ENCODE measurements at regions not wholly inside any gene's neighbourhood (a gene's known extent, or its start where the extent isn't known, plus 50 kb on each side); places are given as distances from the start of the nearest gene placed in this dataset.

GRCh38 chr4:119765469-119765868 lies 136.9 kb upstream of the PDE5A start:
- Histone ChIP-seq H3K9me3 (no peaks in the 10 kb centered on the region), H3K4me3 (ENCODE audit: low read depth, low read length) (no peak overlapping the region), H3K36me3 (no peaks in the 10 kb centered on the region), H3K4me1 (no peaks in the 10 kb centered on the region), H3K27me3 (no peaks in the 10 kb centered on the region)
- no peak for DNase-seq
- TF ChIP-seq, protein P1, sequence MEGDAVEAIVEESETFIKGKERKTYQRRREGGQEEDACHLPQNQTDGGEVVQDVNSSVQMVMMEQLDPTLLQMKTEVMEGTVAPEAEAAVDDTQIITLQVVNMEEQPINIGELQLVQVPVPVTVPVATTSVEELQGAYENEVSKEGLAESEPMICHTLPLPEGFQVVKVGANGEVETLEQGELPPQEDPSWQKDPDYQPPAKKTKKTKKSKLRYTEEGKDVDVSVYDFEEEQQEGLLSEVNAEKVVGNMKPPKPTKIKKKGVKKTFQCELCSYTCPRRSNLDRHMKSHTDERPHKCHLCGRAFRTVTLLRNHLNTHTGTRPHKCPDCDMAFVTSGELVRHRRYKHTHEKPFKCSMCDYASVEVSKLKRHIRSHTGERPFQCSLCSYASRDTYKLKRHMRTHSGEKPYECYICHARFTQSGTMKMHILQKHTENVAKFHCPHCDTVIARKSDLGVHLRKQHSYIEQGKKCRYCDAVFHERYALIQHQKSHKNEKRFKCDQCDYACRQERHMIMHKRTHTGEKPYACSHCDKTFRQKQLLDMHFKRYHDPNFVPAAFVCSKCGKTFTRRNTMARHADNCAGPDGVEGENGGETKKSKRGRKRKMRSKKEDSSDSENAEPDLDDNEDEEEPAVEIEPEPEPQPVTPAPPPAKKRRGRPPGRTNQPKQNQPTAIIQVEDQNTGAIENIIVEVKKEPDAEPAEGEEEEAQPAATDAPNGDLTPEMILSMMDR (IDR thresholded peaks at IDR 0.05; ENCODE audit: low read depth, low read length) = no peak

GRCh38 chr4:119763386-119763785 lies 134.8 kb upstream of the PDE5A start:
- H3K4me1 ChIP-seq = no peaks in the 10 kb centered on the region
- TF ChIP-seq, protein P1 (IDR thresholded peaks at IDR 0.05; ENCODE audit: low read depth, low read length) = no peak
- no peak for DNase-seq

GRCh38 chr4:119755599-119755998 lies 127.0 kb upstream of the PDE5A start:
- H3K36me3 ChIP-seq = no peaks in the 10 kb centered on the region
- no peaks in the 10 kb centered on the region for H3K9me3 ChIP-seq
- H3K4me1 ChIP-seq = no peaks in the 10 kb centered on the region
- H3K27me3 ChIP-seq = no peaks in the 10 kb centered on the region
- TF ChIP-seq, protein P1 (IDR thresholded peaks at IDR 0.05; ENCODE audit: low read depth, low read length) = no peak
- DNase-seq = no peak
- H3K4me3 ChIP-seq (ENCODE audit: low read depth, low read length) = no peak overlapping the region

More at GRCh38 chr4:119763386-119763785, 134.8 kb upstream of the PDE5A start:
- Histone ChIP-seq H3K36me3 (no peaks in the 10 kb centered on the region), H3K27me3 (no peaks in the 10 kb centered on the region), H3K4me3 (ENCODE audit: low read depth, low read length) (no peak overlapping the region), H3K9me3 (no peaks in the 10 kb centered on the region)

- TF ChIP-seq, protein P1 (IDR thresholded peaks at IDR 0.05; ENCODE audit: low read depth, low read length) = no peak
- H3K9me3 ChIP-seq = no peaks in the 10 kb centered on the region
- no peaks in the 10 kb centered on the region for H3K4me1 ChIP-seq
These were observed 124.3 kb upstream of the PDE5A start for GRCh38 chr4:119752936-119753335.

GRCh38 chr4:119750771-119751170 lies 122.2 kb upstream of the PDE5A start:
- no peaks in the 10 kb centered on the region for H3K4me1 ChIP-seq
- TF ChIP-seq, protein P1 (IDR thresholded peaks at IDR 0.05; ENCODE audit: low read depth, low read length) = no peak
- H3K27me3 ChIP-seq = no peaks in the 10 kb centered on the region
- no peaks in the 10 kb centered on the region for H3K9me3 ChIP-seq
- no peak overlapping the region for H3K4me3 ChIP-seq (ENCODE audit: low read depth, low read length)
- no peaks in the 10 kb centered on the region for H3K36me3 ChIP-seq
- DNase-seq = no peak

More at GRCh38 chr4:119752936-119753335, 124.3 kb upstream of the PDE5A start:
- no peak for DNase-seq
- Histone ChIP-seq H3K4me3 (ENCODE audit: low read depth, low read length) (no peak overlapping the region), H3K36me3 (no peaks in the 10 kb centered on the region), H3K27me3 (no peaks in the 10 kb centered on the region)

DNA sequence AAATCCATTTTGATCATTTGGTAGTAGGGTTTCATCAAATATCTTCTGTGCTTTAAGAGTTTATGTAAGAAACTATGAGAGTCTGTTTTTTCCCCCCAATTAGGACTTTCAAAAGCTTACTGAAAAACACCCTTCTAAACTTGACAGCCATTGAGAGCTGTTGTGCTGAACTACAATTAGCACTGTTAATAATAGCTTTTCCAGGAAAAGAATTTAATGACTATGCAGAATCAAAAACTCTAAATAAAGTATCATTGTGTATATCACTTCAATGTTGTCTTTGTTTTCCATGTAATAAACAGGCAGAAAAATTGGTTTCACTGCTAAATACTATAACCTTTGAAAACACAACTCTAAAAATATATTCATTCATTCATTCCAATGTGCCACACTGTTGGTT lies 121.4 kb upstream of the PDE5A start:
- H3K4me1 ChIP-seq = no peaks in the 10 kb centered on the region
- H3K36me3 ChIP-seq = no peaks in the 10 kb centered on the region
- TF ChIP-seq, protein P1 (IDR thresholded peaks at IDR 0.05; ENCODE audit: low read depth, low read length) = no peak
- H3K27me3 ChIP-seq = no peaks in the 10 kb centered on the region
- DNase-seq = no peak
- no peaks in the 10 kb centered on the region for H3K9me3 ChIP-seq
- H3K4me3 ChIP-seq (ENCODE audit: low read depth, low read length) = no peak overlapping the region
